HepG2 (cell line): ENCODE measurements at regions not wholly inside any gene's neighbourhood (a gene's known extent, or its start where the extent isn't known, plus 50 kb on each side); places are given as distances from the start of the nearest gene placed in this dataset.

Source experiments
- ATAC-seq: fragments of 200-7000 bp; cut with Tn5 transposase; 3 replicates; pipeline ENCODE4 v1.9.1; 2020; ENCODE audit warnings: mild to moderate bottlenecking, moderate library complexity
- BruUV-seq: library from RNA; stranded (reverse); fragments of 400-500 nt; replicated peaks from 2 replicates; lab custom pipeline; 2021; lab: Mats Ljungman, UMichigan
- CTCF ChIA-PET: fragments of 300-600 bp; formaldehyde crosslinking; extraction: SDS; loops from one replicate; lab custom pipeline; 2021; ENCODE audit warnings: low total read pairs, inconsistent platforms, low intra/inter-chr PET ratio; lab: Yijun Ruan, JAX
- POLR2A ChIA-PET: fragments of 350-600 bp; sonication (Branson Sonifier 250); formaldehyde crosslinking; loops from one replicate; lab custom pipeline; 2020; ENCODE audit warnings: antibody characterized with exemption, inconsistent platforms; lab: Yijun Ruan, JAX
- DNase-seq: peaks from one replicate; pipeline ENCODE4 v3.0.0-alpha.2; 2015; ENCODE audit warnings: low spot score
- FAIRE-seq: peaks from 3 replicates; lab custom pipeline; 2011; peaks lifted over from hg19 to GRCh38; lab: Jason Lieb, UNC
- H2AFZ ChIP-seq: one replicate; pipeline ENCODE4 v1.6.1; 2011; ENCODE audit warnings: low read length, inconsistent platforms
- H3K27ac ChIP-seq: fragments of 300-600 bp; 3 replicates; pipeline ENCODE4 v1.8.0; 2011; ENCODE audit warnings: mixed run types, mild to moderate bottlenecking, mixed read lengths, low read length, inconsistent platforms; ENCODE audit not compliant: insufficient read depth; ENCODE audit errors: extremely low read length
- H3K27me3 ChIP-seq, 2 experiments: fragments of 200-600 bp in 1 of 2; 2 replicates in 1 of 2; 3 replicates in 1 of 2; pipeline versions ENCODE4 v1.6.0 to v1.8.0; 2011; ENCODE audit warnings: low read length in 2 of 2, mild to moderate bottlenecking in 2 of 2, moderate library complexity in 2 of 2, inconsistent platforms in 1 of 2; ENCODE audit not compliant: insufficient read depth in 2 of 2, control insufficient read depth in 1 of 2
- H3K36me3 ChIP-seq, 2 experiments: fragments of 200-600 bp in 1 of 2; replicated peaks in 1 of 2; 2 replicates in 1 of 2; 3 replicates in 1 of 2; pipeline versions ENCODE4 v1.5.1 to v1.8.0; 2011; ENCODE audit warnings: low read length in 2 of 2, inconsistent platforms in 1 of 2; ENCODE audit not compliant: insufficient read depth in 2 of 2, control insufficient read depth in 1 of 2
- H3K4me1 ChIP-seq: 2 replicates; pipeline ENCODE4 v1.5.1; 2012; ENCODE audit warnings: low read length, inconsistent platforms; ENCODE audit not compliant: insufficient read depth
- H3K4me2 ChIP-seq: 2 replicates; pipeline ENCODE4 v1.6.0; 2011; ENCODE audit warnings: low read depth, low read length, inconsistent platforms
- H3K4me3 ChIP-seq, 3 experiments: fragments of 200-600 bp in 1 of 3; sonication (generic), shearing (Covaris generic) in 1 of 3; replicated peaks in 1 of 3; 2 replicates each; pipeline ENCODE4 v1.5.1; 2011 to 2016; ENCODE audit warnings: low read length in 3 of 3, inconsistent platforms in 2 of 3, low read depth in 2 of 3, mild to moderate bottlenecking in 2 of 3, control low read depth in 1 of 3, mixed read lengths in 1 of 3; ENCODE audit not compliant: insufficient read depth in 1 of 3
- H3K79me2 ChIP-seq: one replicate; pipeline ENCODE4 v1.6.1; 2011; ENCODE audit warnings: low read length, inconsistent platforms; ENCODE audit not compliant: insufficient read depth
- H3K9ac ChIP-seq: 2 replicates; pipeline ENCODE4 v1.6.0; 2011; ENCODE audit warnings: mild to moderate bottlenecking, low read depth, low read length, inconsistent platforms; ENCODE audit not compliant: insufficient read depth
- H3K9me3 ChIP-seq: 2 replicates; pipeline ENCODE4 v1.5.1; 2012; ENCODE audit warnings: mild to moderate bottlenecking, low read length
- H4K20me1 ChIP-seq: 2 replicates; pipeline ENCODE4 v1.6.0; 2011; ENCODE audit warnings: inconsistent platforms, mild to moderate bottlenecking, low read length, moderate library complexity; ENCODE audit not compliant: insufficient read depth
- FOSL1 ChIP-seq: sonication (generic); formaldehyde crosslinking; IDR thresholded peaks from 2 replicates; pipeline ENCODE4 v1.9.0; 2021; ENCODE audit warnings: missing genetic modification reagents, borderline replicate concordance
- HCFC1 ChIP-seq: fragments of 150-350 bp; IDR thresholded peaks from 2 replicates; pipeline ENCODE4 v1.6.1; 2014; ENCODE audit warnings: low read depth, low read length
- IRX3 ChIP-seq: sonication (generic); formaldehyde crosslinking; IDR thresholded peaks from 2 replicates; pipeline ENCODE4 v1.8.1; 2023; ENCODE audit warnings: mild to moderate bottlenecking, low read depth, missing genetic modification reagents, borderline replicate concordance
- KAT2B ChIP-seq: fragments of 150-350 bp; IDR thresholded peaks from 2 replicates; pipeline ENCODE4 v1.6.1; 2014; ENCODE audit warnings: low read depth, low read length, borderline replicate concordance
- MAF1 ChIP-seq: sonication (generic); formaldehyde crosslinking; IDR thresholded peaks from 2 replicates; pipeline ENCODE4 v1.5.0; 2020; ENCODE audit warnings: missing genetic modification reagents, borderline replicate concordance
- RAD21 ChIP-seq: fragments of 450-650 bp; formaldehyde crosslinking; IDR thresholded peaks from 2 replicates; pipeline ENCODE4 v1.5.0; 2020; ENCODE audit warnings: mild to moderate bottlenecking
- ZNF549 ChIP-seq: sonication (generic); formaldehyde crosslinking; IDR thresholded peaks from 2 replicates; pipeline ENCODE4 v1.5.0; 2020; ENCODE audit warnings: missing genetic modification reagents
- ZNF749 ChIP-seq: sonication (generic); formaldehyde crosslinking; IDR thresholded peaks from 2 replicates; pipeline ENCODE4 v1.8.0; 2022; ENCODE audit warnings: mild to moderate bottlenecking, missing genetic modification reagents, moderate library complexity, borderline replicate concordance
- WGBS: methylation state at CpG from one replicate; pipeline ENCODE4 v1.1.6; 2017; ENCODE audit warnings: low lambda C conversion rate; 5-methylcytosine and 5-hydroxymethylcytosine counted together
- in situ Hi-C: cut with HindIII; loops from 2 replicates; pipeline ENCODE4 v1.10.0; 2017; ENCODE audit warnings: low pct_unique_long_range_greater_than_20kb; ENCODE audit not compliant: extremely low pct_ligation_motif_present
- intact Hi-C: fragments of 100-400 bp; cut with micrococcal nuclease; formaldehyde crosslinking; loops from one replicate; pipeline ENCODE4 v1.10.0; 2022; ENCODE audit not compliant: unreplicated experiment
- TF ChIP-seq, protein P1 (sequence below), 2 experiments: IDR thresholded peaks; 2 replicates each; pipeline ENCODE4 v1.6.1; 2011 to 2012; ENCODE audit warnings: low read length in 2 of 2, borderline replicate concordance in 1 of 2, low read depth in 1 of 2, mild to moderate bottlenecking in 1 of 2, moderate library complexity in 1 of 2
- TF ChIP-seq, protein P2 (sequence below): sonication (generic); formaldehyde crosslinking; IDR thresholded peaks from 2 replicates; pipeline ENCODE4 v1.4.0; 2020; ENCODE audit warnings: mild to moderate bottlenecking, missing genetic modification reagents, borderline replicate concordance
- TF ChIP-seq, protein P3 (sequence below): sonication (generic); formaldehyde crosslinking; IDR thresholded peaks from 2 replicates; pipeline ENCODE4 v1.9.0; 2021; ENCODE audit warnings: missing genetic modification reagents, borderline replicate concordance
- TF ChIP-seq, protein P4 (sequence below), 2 experiments: sonication (generic) in 1 of 2; formaldehyde crosslinking in 1 of 2; IDR thresholded peaks; 2 replicates each; pipeline versions ENCODE4 v1.6.1 to v1.9.0; 2014 to 2022; ENCODE audit warnings: antibody characterized with exemption in 1 of 2, borderline replicate concordance in 1 of 2, inconsistent platforms in 1 of 2, low read depth in 1 of 2, missing genetic modification reagents in 1 of 2

GRCh38 chr9:26219961-26220360 is 541.7 kb upstream of the TUSC1 start:
- Histone ChIP-seq H3K9ac (no peak overlapping the region), H3K4me3 (no peak overlapping the region), H3K27ac (no peak overlapping the region), H3K36me3 (no peaks in the 10 kb centered on the region), H3K4me1 (no peaks in the 10 kb centered on the region), H4K20me1 (no peaks in the 10 kb centered on the region), H2AFZ (no peak overlapping the region), H3K4me2 (no peak overlapping the region), H3K27me3 (no peaks in the 10 kb centered on the region), H3K9me3 (peaks cover 20% of the 10 kb centered on the region), H3K79me2 (no peaks in the 10 kb centered on the region)
- ATAC-seq (no peak), DNase-seq (no peak), FAIRE-seq (no peak)
- ChIA-PET CTCF (no interaction called here), POLR2A (no interaction called here)
- WGBS, result 22% methylated on average over 9 of the region's 9 CpGs
- BruUV-seq, result no TSS peak
- intact Hi-C loops, result no loop called here
- in situ Hi-C loops, result no loop called here
- TF ChIP-seq, protein P1, sequence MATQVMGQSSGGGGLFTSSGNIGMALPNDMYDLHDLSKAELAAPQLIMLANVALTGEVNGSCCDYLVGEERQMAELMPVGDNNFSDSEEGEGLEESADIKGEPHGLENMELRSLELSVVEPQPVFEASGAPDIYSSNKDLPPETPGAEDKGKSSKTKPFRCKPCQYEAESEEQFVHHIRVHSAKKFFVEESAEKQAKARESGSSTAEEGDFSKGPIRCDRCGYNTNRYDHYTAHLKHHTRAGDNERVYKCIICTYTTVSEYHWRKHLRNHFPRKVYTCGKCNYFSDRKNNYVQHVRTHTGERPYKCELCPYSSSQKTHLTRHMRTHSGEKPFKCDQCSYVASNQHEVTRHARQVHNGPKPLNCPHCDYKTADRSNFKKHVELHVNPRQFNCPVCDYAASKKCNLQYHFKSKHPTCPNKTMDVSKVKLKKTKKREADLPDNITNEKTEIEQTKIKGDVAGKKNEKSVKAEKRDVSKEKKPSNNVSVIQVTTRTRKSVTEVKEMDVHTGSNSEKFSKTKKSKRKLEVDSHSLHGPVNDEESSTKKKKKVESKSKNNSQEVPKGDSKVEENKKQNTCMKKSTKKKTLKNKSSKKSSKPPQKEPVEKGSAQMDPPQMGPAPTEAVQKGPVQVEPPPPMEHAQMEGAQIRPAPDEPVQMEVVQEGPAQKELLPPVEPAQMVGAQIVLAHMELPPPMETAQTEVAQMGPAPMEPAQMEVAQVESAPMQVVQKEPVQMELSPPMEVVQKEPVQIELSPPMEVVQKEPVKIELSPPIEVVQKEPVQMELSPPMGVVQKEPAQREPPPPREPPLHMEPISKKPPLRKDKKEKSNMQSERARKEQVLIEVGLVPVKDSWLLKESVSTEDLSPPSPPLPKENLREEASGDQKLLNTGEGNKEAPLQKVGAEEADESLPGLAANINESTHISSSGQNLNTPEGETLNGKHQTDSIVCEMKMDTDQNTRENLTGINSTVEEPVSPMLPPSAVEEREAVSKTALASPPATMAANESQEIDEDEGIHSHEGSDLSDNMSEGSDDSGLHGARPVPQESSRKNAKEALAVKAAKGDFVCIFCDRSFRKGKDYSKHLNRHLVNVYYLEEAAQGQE (IDR thresholded peaks at IDR 0.05; ENCODE audit: borderline replicate concordance in 1 of 2, low read depth in 1 of 2, low read length in 2 of 2), result no peak
- TF ChIP-seq FOSL1, result no peak
- no peak for TF ChIP-seq RAD21
- TF ChIP-seq, protein P2, sequence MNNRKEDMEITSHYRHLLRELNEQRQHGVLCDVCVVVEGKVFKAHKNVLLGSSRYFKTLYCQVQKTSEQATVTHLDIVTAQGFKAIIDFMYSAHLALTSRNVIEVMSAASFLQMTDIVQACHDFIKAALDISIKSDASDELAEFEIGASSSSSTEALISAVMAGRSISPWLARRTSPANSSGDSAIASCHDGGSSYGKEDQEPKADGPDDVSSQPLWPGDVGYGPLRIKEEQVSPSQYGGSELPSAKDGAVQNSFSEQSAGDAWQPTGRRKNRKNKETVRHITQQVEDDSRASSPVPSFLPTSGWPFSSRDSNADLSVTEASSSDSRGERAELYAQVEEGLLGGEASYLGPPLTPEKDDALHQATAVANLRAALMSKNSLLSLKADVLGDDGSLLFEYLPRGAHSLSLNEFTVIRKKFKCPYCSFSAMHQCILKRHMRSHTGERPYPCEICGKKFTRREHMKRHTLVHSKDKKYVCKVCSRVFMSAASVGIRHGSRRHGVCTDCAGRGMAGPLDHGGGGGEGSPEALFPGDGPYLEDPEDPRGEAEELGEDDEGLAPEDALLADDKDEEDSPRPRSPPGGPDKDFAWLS (CRISPR knock-in tag), result no peak
- TF ChIP-seq, protein P3, sequence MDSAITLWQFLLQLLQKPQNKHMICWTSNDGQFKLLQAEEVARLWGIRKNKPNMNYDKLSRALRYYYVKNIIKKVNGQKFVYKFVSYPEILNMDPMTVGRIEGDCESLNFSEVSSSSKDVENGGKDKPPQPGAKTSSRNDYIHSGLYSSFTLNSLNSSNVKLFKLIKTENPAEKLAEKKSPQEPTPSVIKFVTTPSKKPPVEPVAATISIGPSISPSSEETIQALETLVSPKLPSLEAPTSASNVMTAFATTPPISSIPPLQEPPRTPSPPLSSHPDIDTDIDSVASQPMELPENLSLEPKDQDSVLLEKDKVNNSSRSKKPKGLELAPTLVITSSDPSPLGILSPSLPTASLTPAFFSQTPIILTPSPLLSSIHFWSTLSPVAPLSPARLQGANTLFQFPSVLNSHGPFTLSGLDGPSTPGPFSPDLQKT (CRISPR knock-in tag), result no peak
- no peak for TF ChIP-seq KAT2B
- no peak for TF ChIP-seq HCFC1
- TF ChIP-seq MAF1 (CRISPR knock-in tag), result no peak
- TF ChIP-seq ZNF549 (CRISPR knock-in tag), result no peak
- TF ChIP-seq ZNF749 (CRISPR knock-in tag), result no peak
- TF ChIP-seq, protein P4, sequence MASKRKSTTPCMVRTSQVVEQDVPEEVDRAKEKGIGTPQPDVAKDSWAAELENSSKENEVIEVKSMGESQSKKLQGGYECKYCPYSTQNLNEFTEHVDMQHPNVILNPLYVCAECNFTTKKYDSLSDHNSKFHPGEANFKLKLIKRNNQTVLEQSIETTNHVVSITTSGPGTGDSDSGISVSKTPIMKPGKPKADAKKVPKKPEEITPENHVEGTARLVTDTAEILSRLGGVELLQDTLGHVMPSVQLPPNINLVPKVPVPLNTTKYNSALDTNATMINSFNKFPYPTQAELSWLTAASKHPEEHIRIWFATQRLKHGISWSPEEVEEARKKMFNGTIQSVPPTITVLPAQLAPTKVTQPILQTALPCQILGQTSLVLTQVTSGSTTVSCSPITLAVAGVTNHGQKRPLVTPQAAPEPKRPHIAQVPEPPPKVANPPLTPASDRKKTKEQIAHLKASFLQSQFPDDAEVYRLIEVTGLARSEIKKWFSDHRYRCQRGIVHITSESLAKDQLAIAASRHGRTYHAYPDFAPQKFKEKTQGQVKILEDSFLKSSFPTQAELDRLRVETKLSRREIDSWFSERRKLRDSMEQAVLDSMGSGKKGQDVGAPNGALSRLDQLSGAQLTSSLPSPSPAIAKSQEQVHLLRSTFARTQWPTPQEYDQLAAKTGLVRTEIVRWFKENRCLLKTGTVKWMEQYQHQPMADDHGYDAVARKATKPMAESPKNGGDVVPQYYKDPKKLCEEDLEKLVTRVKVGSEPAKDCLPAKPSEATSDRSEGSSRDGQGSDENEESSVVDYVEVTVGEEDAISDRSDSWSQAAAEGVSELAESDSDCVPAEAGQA (IDR thresholded peaks at IDR 0.05; ENCODE audit: low read depth), result no peak
- TF ChIP-seq, protein P4 (CRISPR knock-in tag; IDR thresholded peaks at IDR 0.05; ENCODE audit: borderline replicate concordance), result no peak
- no peak for TF ChIP-seq IRX3
